RWPE1 (cell line): ENCODE measurements at regions not wholly inside any gene's neighbourhood (a gene's known extent, or its start where the extent isn't known, plus 50 kb on each side); places are given as distances from the start of the nearest gene placed in this dataset.
"Not testable (repeated sequence)": the region's sequence is repeated elsewhere in the genome, so short reads cannot be mapped to it uniquely, and the experiment has no call there.

Experiments used
- CTCF ChIA-PET: fragments of 350-600 bp; sonication (Branson Sonifier 250); formaldehyde crosslinking; extraction: SDS; loops from one replicate; lab custom pipeline; 2021; lab: Yijun Ruan, JAX
- POLR2A ChIA-PET: fragments of 400-600 bp; formaldehyde crosslinking; extraction: SDS; loops from one replicate; lab custom pipeline; 2020; ENCODE audit warnings: antibody characterized with exemption; ENCODE audit not compliant: low non-redundant PET; lab: Yijun Ruan, JAX
- DNase-seq: peaks from one replicate; pipeline ENCODE4 v3.0.0; 2012; ENCODE audit warnings: low spot score
- H3K27ac ChIP-seq: fragments of 450-650 bp; 2 replicates; pipeline ENCODE4 v1.5.1; 2017
- TF ChIP-seq, protein P1 (sequence below): fragments of 450-650 bp; conservative IDR thresholded peaks from 2 replicates; pipeline ENCODE4 v1.5.1; 2017; ENCODE audit warnings: low read depth, mild to moderate bottlenecking

DNA sequence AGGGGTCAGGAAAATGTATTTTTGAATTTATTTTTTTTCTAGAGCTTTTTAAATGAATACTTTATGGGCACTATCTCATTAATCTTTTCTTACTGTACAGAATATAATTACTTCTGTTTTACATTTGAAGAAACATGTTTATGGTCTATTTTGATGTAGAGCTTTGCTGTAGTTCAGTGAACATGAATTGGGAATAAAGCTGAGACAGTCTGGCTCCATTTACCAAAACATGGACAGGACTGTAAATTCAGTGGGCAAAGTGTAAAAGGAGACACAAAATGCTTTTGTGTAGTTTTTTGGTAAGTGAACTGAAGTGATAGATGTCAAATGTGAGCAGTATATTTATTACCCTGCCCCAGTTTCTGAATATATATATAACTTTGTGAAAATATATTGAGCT lies 1298.8 kb upstream of the NXPH2 start:
- DNase-seq, result no peak
- POLR2A ChIA-PET, result no interaction called here
- CTCF ChIA-PET, result interaction anchor here (0.6 kb wide), 1 partner anchor 516 kb away, joined by 3 read pairs; no protein-coding TSS in a partner anchor
- no peak overlapping the region for H3K27ac ChIP-seq
- TF ChIP-seq, protein P1, sequence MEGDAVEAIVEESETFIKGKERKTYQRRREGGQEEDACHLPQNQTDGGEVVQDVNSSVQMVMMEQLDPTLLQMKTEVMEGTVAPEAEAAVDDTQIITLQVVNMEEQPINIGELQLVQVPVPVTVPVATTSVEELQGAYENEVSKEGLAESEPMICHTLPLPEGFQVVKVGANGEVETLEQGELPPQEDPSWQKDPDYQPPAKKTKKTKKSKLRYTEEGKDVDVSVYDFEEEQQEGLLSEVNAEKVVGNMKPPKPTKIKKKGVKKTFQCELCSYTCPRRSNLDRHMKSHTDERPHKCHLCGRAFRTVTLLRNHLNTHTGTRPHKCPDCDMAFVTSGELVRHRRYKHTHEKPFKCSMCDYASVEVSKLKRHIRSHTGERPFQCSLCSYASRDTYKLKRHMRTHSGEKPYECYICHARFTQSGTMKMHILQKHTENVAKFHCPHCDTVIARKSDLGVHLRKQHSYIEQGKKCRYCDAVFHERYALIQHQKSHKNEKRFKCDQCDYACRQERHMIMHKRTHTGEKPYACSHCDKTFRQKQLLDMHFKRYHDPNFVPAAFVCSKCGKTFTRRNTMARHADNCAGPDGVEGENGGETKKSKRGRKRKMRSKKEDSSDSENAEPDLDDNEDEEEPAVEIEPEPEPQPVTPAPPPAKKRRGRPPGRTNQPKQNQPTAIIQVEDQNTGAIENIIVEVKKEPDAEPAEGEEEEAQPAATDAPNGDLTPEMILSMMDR, result no peak

DNA sequence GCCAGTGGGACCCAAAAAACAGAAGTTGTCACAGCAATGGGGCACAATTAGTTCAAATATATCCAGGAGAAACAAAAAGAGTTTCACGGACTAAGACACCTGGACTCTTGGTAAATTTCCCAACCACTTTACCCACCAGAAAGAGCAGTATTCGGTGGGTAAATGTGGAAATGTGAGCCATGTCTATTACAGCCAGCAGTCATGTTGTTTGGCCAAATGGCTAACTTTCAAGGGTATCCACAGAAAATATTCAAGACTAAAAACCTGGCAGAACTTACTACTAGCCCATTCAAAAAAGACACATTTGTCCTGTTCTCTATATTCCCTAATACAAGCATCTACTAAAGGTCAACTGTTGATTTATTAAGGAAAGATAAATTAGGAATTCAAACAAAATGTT lies 1296.0 kb upstream of the NXPH2 start:
- DNase-seq, result no peak
- ChIA-PET POLR2A (no interaction called here), CTCF (interaction anchor here (0.5 kb wide), 1 partner anchor 496 kb away, joined by 8 read pairs; no protein-coding TSS in a partner anchor)
- TF ChIP-seq, protein P1, result no peak
- H3K27ac ChIP-seq, result no peak overlapping the region

DNA sequence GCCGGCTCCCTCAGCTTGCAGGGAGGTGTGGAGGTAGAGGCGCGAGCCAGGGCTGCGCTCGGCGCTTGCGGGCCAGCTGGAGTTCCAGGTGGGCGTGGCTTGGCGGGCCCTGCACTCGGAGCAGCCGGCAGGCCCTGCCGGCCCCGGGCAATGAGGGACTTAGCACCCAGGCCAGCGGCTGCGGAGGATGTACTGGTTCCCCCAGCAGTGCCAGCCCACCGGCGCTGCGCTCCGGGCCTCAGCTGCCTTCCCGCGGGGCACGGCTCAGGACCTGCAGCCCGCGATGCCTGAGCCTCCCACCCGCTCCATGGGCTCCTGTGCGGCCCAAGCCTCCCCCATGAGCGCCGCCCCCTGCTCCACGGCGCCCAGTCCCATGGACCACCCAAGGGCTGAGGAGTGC lies 1293.6 kb upstream of the NXPH2 start:
- CTCF ChIA-PET, POLR2A ChIA-PET, DNase-seq, H3K27ac ChIP-seq: not testable (repeated sequence)

DNA sequence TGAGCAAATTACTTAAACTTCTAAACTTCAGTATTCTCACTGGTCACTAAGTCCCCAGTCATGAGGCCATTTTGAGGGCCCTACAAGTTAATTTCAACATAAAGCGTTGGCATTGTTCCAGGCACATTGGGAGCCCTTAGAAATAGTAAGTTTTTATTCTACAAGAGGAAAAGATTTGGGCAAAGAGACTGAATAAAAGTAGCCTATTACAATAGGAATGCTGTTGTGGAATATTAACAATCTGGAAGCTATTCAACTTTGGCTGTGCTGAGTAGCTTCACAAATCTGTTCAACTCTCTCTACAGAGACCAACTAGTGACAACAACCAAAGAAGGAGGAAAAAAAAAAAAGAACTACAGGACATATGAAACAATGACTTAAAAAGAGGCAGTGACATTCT lies 1287.5 kb upstream of the NXPH2 start:
- DNase-seq, result no peak
- ChIA-PET CTCF (interaction anchor here (0.7 kb wide), 1 partner anchor 282 kb away, joined by 3 read pairs; no protein-coding TSS in a partner anchor), POLR2A (no interaction called here)
- TF ChIP-seq, protein P1, result no peak
- H3K27ac ChIP-seq, result no peak overlapping the region

DNA sequence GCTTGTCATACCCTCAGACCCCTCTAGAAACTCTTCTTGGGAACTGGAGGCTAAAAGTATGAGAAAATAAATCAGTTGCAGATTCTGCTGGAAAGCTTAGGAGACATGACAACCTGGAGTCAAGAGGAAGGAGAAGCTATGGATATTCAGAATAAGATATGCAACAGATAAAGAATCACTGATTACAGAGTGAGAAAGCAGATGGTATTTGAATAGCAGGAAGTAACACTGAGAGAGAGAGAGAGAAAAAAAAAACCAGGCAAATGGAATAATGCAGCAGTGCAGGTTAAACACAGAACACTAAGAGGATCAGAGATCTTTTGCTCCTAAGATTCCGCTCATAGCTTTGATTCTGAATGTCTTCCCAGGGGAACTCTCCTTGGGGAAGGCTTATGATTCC lies 1284.1 kb upstream of the NXPH2 start:
- ChIA-PET CTCF (interaction anchor here (0.6 kb wide), 1 partner anchor 1127 kb away, joined by 3 read pairs; no protein-coding TSS in a partner anchor), POLR2A (no interaction called here)
- no peak overlapping the region for H3K27ac ChIP-seq
- DNase-seq, result no peak
- TF ChIP-seq, protein P1, result no peak

DNA sequence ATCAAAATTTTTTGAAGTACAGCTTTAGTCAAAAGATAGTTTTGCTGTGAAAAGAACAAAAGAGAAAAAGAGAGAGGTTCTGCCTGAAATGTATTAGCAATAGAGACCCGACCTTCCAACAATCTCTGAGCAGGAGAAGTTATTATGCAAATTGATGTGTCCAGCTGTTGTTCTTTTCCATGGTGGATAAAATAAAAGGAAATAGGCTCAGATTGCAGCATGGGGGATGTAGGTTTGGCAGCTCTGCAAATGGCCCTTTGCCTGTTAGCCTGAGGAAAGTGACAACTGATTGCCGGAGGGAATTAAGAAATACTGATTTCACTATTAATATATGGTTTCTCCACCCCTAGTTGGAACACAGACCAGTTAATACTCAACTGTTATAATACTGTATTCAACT lies 1283.2 kb upstream of the NXPH2 start:
- CTCF ChIA-PET, result no interaction called here
- TF ChIP-seq, protein P1, result no peak

DNA sequence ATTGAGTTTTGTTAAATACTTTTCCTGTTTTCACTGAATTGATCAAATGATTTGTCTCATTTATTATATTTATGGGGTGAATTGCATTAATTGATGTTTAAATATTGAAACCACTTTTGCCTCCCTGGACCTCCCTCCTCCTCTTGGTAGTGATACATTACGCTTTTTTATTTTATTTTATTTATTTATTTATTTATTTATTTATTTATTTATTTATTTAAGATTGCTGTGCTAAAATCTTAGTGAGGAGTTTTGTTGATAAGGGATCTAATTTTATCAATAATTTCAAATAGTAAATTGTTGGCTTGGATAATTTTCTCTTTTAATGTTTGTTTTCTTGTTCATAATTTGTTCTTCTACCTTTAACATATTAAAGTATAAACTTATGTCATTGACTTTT lies 1281.0 kb upstream of the NXPH2 start:
- H3K27ac ChIP-seq, result no peak overlapping the region
- ChIA-PET POLR2A (no interaction called here), CTCF (no interaction called here)
- TF ChIP-seq, protein P1, result no peak
- no peak for DNase-seq

More for the DNA sequence above, 1283.2 kb upstream of the NXPH2 start:
- DNase-seq, result no peak
- POLR2A ChIA-PET, result no interaction called here
- H3K27ac ChIP-seq, result no peak overlapping the region
